ENCODE measurements at regions not wholly inside any gene's neighbourhood (a gene's known extent, or its start where the extent isn't known, plus 50 kb on each side); places are given as distances from the start of the nearest gene placed in this dataset.
"Not testable (repeated sequence)": the region's sequence is repeated elsewhere in the genome, so short reads cannot be mapped to it uniquely, and the experiment has no call there.

DNA sequence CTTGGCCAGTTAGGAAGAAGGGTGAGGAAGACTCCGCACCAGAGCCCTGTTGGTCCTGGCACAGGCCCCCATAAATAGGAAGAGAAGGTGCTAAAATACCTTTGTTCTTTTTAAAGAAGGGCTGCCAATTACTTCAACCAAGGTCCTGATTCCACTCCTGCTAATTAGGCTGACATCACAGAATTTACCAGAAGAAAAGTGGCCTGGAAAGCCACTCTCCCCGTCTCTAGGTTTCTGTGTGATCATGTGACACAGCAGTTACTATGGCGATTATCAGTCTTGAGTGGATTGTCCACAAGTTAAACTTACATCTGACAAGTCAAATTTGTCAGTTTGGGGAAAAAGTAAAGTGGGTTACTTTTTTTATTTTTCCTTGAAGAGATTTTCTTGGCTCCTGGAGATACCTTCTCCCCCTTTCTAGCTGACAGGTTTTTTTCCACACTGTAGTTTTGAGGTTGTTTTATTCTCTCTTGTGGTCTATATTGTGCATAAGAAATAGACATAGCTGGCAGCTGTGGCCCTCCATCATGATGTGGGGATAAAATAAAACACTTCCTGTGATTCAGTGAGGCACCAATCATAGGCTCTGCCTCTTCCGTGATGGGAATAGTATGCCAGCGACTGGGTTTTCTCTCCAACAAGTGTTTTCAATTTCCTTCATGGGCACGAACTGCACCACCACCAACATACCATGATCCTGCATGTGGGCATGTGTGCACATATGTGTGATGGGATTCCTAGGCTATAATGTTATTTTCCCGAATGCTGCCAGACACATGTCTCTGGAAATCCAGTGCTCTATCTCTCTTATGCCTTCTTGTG lies 181.9 kb downstream of the BCL2L11 start:
- TF ChIP-seq, protein P1, sequence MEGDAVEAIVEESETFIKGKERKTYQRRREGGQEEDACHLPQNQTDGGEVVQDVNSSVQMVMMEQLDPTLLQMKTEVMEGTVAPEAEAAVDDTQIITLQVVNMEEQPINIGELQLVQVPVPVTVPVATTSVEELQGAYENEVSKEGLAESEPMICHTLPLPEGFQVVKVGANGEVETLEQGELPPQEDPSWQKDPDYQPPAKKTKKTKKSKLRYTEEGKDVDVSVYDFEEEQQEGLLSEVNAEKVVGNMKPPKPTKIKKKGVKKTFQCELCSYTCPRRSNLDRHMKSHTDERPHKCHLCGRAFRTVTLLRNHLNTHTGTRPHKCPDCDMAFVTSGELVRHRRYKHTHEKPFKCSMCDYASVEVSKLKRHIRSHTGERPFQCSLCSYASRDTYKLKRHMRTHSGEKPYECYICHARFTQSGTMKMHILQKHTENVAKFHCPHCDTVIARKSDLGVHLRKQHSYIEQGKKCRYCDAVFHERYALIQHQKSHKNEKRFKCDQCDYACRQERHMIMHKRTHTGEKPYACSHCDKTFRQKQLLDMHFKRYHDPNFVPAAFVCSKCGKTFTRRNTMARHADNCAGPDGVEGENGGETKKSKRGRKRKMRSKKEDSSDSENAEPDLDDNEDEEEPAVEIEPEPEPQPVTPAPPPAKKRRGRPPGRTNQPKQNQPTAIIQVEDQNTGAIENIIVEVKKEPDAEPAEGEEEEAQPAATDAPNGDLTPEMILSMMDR (IDR thresholded peaks at IDR 0.05; ENCODE audit: insufficient read depth, low read length) = not testable (repeated sequence)
- TF ChIP-seq, protein P2, sequence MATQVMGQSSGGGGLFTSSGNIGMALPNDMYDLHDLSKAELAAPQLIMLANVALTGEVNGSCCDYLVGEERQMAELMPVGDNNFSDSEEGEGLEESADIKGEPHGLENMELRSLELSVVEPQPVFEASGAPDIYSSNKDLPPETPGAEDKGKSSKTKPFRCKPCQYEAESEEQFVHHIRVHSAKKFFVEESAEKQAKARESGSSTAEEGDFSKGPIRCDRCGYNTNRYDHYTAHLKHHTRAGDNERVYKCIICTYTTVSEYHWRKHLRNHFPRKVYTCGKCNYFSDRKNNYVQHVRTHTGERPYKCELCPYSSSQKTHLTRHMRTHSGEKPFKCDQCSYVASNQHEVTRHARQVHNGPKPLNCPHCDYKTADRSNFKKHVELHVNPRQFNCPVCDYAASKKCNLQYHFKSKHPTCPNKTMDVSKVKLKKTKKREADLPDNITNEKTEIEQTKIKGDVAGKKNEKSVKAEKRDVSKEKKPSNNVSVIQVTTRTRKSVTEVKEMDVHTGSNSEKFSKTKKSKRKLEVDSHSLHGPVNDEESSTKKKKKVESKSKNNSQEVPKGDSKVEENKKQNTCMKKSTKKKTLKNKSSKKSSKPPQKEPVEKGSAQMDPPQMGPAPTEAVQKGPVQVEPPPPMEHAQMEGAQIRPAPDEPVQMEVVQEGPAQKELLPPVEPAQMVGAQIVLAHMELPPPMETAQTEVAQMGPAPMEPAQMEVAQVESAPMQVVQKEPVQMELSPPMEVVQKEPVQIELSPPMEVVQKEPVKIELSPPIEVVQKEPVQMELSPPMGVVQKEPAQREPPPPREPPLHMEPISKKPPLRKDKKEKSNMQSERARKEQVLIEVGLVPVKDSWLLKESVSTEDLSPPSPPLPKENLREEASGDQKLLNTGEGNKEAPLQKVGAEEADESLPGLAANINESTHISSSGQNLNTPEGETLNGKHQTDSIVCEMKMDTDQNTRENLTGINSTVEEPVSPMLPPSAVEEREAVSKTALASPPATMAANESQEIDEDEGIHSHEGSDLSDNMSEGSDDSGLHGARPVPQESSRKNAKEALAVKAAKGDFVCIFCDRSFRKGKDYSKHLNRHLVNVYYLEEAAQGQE (IDR thresholded peaks at IDR 0.05; ENCODE audit: insufficient replicate concordance, low read depth) = not testable (repeated sequence)
